ENCODE measurements at regions not wholly inside any gene's neighbourhood (a gene's known extent, or its start where the extent isn't known, plus 50 kb on each side); places are given as distances from the start of the nearest gene placed in this dataset.

GRCh38 chr11:15815246-15816195 lies 540.8 kb downstream of the SOX6 start:
- no peak overlapping the region for H3K4me3 Mint-ChIP-seq (ENCODE audit: unreplicated experiment)
- no peak for DNase-seq (ENCODE audit: low spot score)
- no peaks in the 10 kb centered on the region for H3K36me3 Mint-ChIP-seq (ENCODE audit: low read depth, unreplicated experiment)
- H3K9me3 Mint-ChIP-seq (ENCODE audit: unreplicated experiment) = no peaks in the 10 kb centered on the region
- peaks cover 2% of the 10 kb centered on the region for H3K27me3 Mint-ChIP-seq (ENCODE audit: unreplicated experiment)
- H3K27ac Mint-ChIP-seq (ENCODE audit: unreplicated experiment) = no peak overlapping the region
- TF ChIP-seq CTCF (IDR thresholded peaks at IDR 0.05; ENCODE audit: unreplicated experiment) = no peak
- peaks cover 6% of the 10 kb centered on the region for H3K4me1 Mint-ChIP-seq (ENCODE audit: unreplicated experiment)

- Mint-ChIP-seq H3K27ac (ENCODE audit: unreplicated experiment) (no peak overlapping the region), H3K9me3 (ENCODE audit: unreplicated experiment) (no peaks in the 10 kb centered on the region), H3K4me1 (ENCODE audit: unreplicated experiment) (peaks cover 6% of the 10 kb centered on the region), H3K27me3 (ENCODE audit: unreplicated experiment) (peaks cover 2% of the 10 kb centered on the region), H3K4me3 (ENCODE audit: unreplicated experiment) (no peak overlapping the region), H3K36me3 (ENCODE audit: low read depth, unreplicated experiment) (no peaks in the 10 kb centered on the region)
- TF ChIP-seq CTCF (IDR thresholded peaks at IDR 0.05; ENCODE audit: unreplicated experiment) = no peak
- DNase-seq (ENCODE audit: low spot score) = no peak
Measured at GRCh38 chr11:15816260-15816871, 540.0 kb downstream of the SOX6 start.

GRCh38 chr11:15817001-15817400 lies 539.3 kb downstream of the SOX6 start:
- Mint-ChIP-seq H3K36me3 (ENCODE audit: low read depth, unreplicated experiment) (no peaks in the 10 kb centered on the region), H3K4me1 (ENCODE audit: unreplicated experiment) (peaks cover 6% of the 10 kb centered on the region), H3K9me3 (ENCODE audit: unreplicated experiment) (no peaks in the 10 kb centered on the region), H3K27ac (ENCODE audit: unreplicated experiment) (no peak overlapping the region), H3K4me3 (ENCODE audit: unreplicated experiment) (no peak overlapping the region), H3K27me3 (ENCODE audit: unreplicated experiment) (peaks cover 2% of the 10 kb centered on the region)
- no peak for DNase-seq (ENCODE audit: low spot score)
- no peak for TF ChIP-seq CTCF (IDR thresholded peaks at IDR 0.05; ENCODE audit: unreplicated experiment)

- Mint-ChIP-seq H3K27ac (ENCODE audit: unreplicated experiment) (no peak overlapping the region), H3K9me3 (ENCODE audit: unreplicated experiment) (no peaks in the 10 kb centered on the region), H3K27me3 (ENCODE audit: unreplicated experiment) (peaks cover 2% of the 10 kb centered on the region), H3K36me3 (ENCODE audit: low read depth, unreplicated experiment) (no peaks in the 10 kb centered on the region), H3K4me1 (ENCODE audit: unreplicated experiment) (peaks cover 6% of the 10 kb centered on the region), H3K4me3 (ENCODE audit: unreplicated experiment) (no peak overlapping the region)
- DNase-seq (ENCODE audit: low spot score) = no peak
- no peak for TF ChIP-seq CTCF (IDR thresholded peaks at IDR 0.05; ENCODE audit: unreplicated experiment)
Measured at GRCh38 chr11:15818132-15818842, 538.1 kb downstream of the SOX6 start.
